GM21737 (cell line): ENCODE measurements at regions not wholly inside any gene's neighbourhood (a gene's known extent, or its start where the extent isn't known, plus 50 kb on each side); places are given as distances from the start of the nearest gene placed in this dataset.
"Not testable (repeated sequence)": the region's sequence is repeated elsewhere in the genome, so short reads cannot be mapped to it uniquely, and the experiment has no call there.

ENCODE experiments used
- ATAC-seq: cut with Tn5 transposase; IDR thresholded peaks from one replicate; pipeline ENCODE4 v1.9.1; 2021; ENCODE audit warnings: mild to moderate bottlenecking, moderate library complexity; ENCODE audit not compliant: unreplicated experiment

DNA sequence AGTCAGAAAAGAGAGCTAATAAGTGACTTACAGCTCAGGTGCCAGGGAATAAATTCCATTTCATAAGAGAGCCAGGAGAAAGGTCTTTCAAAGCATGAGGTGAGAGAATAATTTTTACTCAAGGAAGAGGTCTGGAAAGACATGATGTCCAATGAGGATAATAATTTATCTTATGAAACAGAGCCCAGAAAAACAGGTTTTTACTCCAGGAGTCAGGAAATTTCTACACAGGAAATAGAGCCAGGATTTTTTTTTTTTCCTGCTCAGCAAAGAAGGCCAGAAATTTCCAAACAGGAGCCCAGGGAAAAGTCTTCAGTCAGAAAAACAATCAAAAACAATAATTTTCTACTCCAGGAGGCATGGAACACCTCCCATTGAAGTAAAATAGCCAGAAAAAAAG lies 1185.7 kb upstream of the TSPY4 start:
- ATAC-seq: no peak

DNA sequence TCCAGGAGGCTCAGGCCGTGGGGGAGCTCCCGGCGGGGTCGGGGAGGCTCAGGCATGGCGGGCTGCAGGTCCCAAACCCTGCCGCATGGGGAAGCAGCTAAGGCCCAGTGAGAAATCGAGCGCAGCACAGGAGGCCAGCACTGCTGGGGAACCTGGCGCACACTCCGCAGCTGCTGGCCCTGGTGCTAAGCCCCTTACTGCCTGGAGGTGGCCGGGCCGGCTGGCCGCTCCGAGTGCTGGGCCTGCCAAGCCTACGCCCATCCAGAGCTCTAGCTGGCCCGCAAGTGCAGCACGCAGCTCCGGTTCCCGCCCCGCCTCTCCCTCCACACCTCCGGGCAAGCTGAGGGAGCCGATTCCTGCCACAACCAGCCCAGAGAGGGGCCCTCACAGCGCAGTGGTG lies 1208.7 kb upstream of the TSPY4 start:
- ATAC-seq: no peak

DNA sequence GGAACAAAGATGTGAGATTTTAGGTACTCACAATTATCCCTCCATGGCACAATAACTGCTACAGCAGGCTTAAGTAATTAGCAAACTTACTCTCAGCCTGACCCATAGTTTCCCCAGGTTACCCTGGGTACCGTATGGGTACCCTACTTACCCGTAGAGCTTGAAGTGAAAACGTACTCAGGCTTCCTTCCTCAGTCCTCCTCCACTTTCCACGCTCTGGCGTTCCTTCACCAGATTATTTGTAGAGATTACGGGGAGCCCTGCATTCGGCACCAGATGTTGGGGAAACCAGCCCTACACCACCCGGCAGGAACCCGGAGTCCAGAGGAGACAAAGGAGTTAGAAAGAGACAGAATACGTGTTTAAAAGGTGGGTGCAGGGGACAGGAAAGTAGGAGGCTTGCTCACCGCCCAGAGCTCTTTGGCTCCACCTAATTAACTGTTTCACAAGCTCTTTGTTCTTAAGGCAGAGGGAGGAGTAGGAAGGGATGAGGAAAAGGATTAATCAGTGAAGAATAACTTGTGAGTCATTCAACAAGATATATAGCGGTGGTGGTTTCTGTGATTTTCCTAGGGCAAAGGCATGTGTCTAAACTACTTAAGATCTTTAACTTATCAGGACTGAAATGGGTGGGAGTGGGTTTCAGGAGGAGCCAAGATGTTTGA lies 1211.2 kb upstream of the TSPY4 start:
- ATAC-seq: no peak

DNA sequence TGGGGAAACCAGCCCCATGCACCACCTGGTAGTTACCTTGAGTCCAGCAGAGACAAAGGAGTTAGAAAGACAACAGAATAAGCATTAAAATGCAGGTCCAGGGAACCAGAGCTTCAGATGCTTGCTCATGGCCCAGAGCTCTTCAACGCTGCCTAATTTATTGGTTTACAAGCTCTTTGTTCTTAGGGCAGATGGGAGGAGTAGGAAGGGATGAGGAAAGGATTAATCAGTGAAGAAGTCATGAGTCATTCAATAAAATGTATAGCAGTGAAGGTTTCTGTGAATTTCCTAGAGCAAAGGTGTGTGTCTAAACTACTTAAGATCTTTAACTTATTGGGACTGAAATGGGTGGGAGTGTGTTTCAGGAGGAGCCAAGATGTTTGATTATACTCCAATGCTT lies 1210.3 kb upstream of the AMELY start:
- no peak for ATAC-seq

DNA sequence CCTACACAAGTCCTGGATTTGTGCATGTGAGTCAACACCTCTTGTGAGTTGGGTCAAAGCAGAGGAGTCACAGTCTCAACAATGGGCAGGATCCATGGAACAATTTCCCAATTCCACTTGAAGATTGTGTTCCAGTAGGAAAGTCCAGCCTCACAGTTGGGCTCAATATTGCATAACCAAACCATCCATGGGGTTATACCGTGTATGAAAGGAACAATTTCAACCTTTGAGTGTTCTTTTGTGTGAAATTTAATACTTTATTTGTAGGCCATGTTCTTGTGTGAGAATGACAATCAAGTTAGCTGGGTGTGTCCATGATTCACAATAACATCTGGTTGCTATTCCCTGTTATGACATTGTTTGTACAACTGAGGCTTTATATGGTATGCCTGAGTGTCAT lies 1182.9 kb upstream of the AMELY start:
- no peak for ATAC-seq

DNA sequence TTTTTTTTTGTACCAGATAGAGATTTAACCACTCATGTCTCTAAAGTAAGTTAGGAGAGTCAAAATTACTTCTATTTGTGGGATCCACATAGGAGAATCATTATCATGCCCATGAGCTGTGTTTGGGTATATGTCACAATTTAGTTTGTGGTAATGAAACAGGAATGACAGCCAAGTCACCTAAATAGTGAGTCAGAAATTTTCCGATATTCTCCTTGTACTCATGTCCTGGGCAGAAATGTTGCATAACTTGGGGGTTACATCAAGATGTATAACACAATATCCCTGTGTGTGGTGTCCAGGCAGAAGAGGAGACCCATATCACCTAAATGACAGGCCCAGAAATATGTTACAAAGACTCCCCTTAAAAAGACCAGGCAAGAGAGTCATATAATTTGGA lies 1181.4 kb upstream of the AMELY start:
- no peak for ATAC-seq

DNA sequence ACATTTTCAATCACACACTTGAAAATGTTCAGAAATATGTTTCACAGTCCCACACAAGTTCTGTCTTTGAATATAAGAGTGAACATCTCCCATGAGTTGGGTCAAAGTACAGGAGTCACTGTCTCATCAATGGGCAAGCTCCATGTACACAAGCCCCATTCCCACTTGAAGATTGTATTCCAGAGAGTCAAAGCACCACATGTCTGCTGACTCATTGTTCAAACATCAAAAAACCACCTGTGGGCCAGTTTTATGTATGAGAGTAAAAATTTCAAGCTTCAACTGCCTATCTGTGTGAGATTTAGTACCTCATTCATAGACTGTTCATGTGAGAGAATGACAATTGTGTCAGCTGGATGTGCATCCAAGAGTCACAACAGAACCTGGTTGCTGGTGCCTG lies 1174.4 kb upstream of the AMELY start:
- no peak for ATAC-seq

DNA sequence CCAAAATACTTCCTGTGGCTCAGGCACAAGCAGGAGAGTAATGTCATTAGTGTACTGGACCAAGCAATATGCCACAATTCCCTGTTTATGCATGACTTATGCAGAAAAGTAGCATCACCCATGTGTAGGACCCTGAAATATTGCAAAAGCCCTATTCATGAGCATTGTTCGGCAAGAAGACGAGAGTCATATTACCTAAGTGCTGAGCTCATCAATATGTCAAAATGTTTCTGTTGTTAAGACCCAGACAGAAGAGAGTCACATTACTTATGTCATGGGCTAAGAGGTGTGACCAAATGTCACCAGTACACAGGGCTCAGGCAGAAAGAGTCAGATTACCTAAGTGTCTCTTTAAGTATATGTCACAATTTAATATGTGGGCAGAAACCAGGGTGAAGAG lies 1172.6 kb upstream of the AMELY start:
- no peak for ATAC-seq

DNA sequence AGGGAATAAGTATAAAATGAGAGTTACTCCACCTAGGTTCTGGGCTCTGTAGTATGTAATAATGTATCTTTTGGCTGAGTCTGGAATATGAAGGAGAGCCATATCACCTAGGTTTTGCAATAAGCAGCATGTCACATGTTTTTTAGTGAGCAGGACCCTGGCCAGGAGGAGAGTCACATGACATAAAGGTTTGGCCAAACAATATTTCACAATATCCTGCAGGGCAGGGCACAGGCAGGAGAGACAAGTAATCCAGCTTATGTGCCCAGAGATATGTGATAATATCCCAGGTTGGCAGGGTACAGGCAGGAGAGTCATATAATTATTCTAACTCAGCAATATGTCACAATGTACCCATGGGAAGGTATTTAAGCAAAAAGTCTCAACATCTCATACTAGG lies 1169.6 kb upstream of the AMELY start:
- no peak for ATAC-seq

DNA sequence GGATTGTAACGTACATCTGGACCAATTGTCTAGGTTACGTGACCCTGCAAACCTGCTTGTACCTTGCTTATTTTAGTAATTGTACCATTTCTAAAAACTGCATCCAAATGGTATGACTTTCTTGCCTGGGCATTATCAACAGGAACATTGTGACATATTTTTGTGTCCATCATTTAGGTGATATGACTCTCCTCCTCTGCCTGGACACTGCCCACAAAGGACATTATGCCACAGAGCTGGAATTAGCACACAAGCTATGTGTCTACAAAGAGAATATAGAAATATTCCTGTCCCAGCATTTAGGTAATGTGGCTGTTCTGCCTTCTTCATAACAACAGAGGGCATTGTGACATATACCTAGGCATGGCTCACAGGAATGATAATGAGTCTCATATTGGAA lies 1153.7 kb upstream of the AMELY start:
- no peak for ATAC-seq

DNA sequence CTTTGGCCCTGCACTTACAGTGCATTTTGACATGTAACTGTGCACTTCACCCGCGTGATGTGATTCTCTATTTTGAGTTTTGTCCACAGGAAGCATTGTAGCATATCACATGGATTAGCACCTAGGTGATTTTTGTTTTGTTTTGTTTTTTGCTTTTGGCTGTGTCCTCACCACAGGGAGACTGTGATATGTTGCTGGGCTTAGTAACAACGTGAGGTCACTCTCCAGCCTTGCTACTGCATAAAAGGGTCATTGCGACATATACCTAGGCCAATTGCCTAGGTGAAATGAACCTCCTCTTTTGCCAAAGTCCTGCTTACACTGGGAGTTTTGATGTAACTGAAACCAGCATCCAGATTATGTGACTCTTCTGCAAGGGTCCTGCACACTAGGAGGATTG lies 1152.9 kb upstream of the AMELY start:
- ATAC-seq: no peak

DNA sequence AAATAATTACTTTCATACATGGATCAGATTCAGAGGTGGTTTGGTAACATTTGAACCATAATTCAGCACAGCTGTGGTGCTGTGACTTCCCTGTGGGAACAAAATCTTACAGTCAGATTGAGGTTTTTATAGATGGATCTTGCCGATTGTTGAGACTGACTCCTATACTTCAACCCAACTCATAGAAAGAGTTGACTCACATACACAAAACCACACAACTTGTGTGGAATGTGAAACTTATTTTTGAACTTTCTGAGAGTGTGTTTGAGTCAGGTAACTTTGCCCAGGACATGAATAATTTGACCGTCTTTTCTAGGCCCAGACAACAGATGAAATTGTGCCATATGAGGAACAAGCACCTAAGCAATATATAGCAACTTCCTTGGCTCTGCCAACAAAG lies 1152.4 kb upstream of the AMELY start:
- no peak for ATAC-seq

DNA sequence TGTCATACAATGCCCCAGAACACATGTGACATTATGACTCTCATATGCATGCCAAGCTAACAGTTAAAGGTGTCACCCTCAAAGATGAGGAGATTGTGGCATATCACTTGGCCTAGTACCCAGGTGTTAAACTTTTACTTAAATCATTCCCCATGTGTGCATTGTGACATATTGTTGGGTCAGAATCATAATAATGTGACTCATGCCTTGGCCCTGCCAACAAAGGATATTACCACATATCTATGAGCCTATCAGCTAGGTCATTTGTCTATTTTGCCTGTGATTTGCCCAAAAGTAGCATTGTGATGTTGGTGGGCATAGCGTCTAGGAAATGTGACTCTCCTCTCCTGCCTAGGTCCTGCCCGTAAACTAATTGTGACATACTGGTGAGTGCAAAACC lies 1147.1 kb upstream of the AMELY start:
- no peak for ATAC-seq

DNA sequence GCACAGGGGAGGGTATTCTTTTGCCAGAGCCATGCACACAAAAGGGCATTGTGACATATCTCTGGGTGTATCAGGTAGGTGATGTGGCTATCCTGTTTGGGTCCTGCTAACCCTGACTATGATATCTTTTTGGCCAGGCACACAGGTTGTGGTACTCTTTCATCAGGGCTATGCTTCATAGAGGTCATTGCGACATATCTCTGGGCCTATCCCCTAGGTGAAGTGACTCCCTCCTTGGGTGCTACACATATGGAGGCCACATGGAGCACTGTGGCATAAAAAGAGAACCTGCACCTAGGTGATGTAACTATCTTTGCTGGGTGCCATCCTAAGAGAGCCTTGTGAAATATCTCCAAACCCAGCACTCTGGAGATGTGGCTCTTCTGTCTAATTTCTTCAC lies 1139.8 kb upstream of the AMELY start:
- ATAC-seq: no peak

DNA sequence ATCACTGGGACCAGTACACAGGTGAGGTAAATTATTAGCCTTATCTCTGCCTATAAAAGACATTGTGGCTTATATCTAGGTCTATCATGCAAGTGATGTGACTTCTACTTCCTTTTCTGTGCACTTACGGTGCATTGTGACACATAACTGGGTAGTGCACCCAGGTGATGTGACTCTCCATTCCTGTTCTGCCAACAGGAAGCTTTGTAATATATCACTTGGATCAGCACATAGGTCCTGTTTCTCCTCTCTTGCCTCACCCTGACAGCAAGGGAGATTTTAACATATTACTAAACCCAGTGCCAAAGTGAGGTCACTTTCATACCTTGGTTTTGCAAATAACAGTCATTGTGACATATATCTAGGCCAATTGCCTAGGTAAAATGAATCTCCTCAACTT lies 1129.7 kb upstream of the AMELY start:
- ATAC-seq: no peak

DNA sequence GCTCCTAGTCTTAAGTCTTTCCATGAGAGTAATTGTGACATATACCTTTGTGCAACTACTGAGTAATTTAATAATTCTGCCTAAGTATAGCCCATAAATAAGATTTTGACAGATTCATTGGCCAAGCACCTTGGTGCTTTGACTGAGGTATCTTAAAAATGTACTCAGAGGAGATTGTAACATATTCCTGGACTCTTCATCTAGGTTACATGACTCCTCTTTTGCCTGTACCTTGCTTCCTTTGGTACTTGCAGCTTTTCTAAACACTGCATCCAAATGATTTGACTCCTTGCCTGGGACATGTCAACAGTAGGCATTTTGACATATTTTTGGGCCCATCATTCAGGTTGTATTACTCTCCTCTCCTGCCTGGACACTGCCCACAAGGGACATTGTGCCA lies 1125.0 kb upstream of the AMELY start:
- no peak for ATAC-seq

DNA sequence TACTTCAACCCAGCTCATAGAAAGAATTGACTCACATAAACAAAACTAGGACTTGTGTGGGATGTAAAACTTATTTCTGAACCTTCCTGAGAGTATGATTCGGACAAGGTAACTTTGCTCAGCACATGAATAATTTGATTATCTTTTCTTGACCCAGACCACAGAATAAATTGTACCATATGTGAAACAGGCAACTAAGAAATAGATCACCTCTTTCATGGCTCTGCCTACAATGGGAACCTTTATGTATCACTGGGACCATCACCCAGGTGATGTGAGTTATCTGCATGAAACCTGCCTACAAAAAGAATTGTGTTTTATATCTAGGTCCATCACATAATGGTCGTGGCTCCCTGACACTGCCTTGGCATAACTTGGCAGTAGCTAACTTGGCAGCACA lies 1124.1 kb upstream of the AMELY start:
- no peak for ATAC-seq

DNA sequence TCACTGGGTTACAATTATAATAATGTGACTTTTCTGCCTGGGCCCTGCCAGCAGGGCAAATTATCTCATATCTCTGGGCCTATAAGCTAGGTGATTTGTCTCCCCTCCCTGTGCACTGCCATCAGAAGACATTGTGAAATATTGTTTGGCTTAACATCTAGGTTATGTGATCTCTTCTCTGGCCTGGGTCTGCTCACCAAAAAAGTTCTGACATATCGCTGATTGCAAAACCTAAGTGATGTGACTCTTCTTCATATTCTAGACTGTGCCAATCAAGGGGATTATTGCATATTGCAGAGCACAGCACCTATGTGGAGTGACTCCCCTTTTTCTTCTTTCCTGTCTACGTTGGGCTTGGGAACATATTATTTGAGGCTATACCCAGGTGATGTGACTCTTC lies 1123.1 kb upstream of the AMELY start:
- ATAC-seq: no peak

DNA sequence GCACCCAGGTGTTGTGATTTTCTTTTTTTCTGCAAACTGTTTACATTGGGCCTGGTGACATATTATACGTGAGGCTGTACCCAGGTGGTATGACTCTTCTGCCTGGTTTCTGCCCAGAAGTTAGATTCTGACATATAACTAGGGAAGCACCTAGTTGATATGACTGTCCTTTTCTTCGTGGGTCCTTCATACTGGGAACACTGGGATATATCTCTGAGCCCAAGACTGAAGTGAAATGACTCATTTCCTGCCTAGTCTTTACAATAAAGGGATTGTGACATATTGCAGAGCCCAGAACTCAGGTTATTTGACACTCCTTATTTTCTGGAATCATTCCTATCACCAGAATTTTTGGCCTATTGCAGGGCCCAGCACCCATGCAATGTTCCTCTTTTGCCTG lies 1121.6 kb upstream of the AMELY start:
- no peak for ATAC-seq

DNA sequence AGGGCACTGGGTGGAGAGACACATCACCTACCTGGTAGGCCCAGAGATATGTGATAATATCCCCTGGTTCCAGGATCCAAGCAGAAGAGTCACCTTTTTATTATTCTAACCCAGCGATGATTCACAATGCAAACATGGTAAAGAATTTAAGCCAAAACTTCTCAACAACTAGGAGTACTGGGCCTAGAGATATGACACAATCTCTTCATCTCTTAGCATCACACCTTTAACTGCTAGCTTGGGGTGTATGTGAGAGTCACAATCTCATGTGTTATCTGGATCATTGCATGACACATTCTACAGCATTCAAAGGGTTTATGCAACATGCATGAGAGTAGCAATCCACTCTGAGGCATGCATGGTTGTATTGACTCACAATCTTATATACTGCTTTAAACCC lies 1109.0 kb upstream of the AMELY start:
- no peak for ATAC-seq

DNA sequence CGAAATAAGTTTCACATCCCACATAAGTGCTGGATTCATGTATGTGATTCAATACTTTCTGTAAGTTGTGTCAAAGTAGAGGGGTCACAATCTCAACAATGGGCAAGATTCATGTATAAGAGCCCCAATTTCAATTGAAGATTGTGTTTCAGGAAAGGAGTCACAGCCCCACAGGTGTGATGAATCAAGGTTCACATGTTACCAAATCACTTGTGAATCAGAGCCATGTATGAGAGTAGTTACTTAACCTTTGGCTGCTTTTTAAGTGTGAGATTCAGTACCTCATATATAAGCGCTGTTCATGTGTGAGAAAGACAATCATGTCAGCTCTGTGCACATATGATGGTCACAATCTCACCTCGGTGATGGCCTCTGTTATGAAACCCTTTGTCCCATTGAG lies 1100.0 kb upstream of the AMELY start:
- no peak for ATAC-seq

DNA sequence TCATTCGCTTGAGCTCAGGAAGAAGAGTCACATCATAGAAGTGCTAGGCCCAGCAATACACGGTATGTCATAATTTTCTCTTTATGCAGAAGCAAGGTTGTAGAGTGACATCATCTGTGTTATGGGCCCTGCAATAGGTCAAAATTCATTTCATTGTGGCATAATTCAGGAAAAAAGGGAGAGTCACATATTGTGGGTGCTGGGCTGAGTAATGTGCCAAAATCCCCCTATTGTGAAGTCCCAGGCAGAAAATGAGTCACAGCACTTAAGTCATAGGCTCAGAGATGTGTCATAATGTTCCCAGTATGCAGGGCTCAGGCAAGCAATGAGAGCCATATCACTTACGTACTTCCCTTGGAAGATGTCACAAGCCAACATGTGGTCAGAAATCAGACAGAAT lies 1092.6 kb upstream of the AMELY start:
- no peak for ATAC-seq

DNA sequence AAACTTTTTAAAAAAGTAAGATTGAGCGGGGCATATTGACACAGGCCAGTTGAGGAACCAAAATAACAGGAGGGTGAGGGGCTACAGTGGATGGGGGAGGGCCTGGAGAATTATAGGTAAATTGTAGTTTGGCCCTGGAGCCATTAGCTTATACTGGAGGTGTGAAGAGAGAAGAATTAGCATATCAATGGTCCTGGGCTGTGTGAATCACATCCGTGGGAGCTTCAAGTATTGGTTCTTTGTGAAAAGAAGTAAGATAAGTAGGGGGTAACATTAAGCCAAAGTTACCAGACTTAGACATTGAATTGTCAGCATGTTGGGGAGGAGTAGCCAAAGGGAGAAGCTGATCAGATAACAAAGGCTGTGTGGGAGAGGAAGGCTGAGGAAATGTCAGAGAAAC lies 1085.2 kb upstream of the AMELY start:
- ATAC-seq: no peak

DNA sequence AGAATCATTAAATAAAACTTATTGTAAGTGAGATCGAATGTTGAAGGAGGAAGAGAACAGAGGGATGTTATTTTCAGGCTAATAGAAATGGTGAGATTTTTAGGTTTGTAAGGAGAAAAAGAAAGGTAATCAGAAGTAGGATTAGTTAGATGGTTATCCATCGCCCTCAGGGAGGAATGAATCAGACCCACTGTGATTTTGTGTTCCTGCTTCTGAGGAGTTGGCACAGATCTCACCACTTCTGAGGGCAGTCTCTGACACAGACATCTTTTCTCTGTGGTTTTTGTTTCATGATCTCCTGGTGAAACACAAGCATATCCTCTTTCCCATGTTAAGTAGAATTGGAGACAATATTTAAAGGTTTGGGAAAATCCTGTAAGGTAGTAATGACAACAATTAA lies 1083.2 kb upstream of the AMELY start:
- ATAC-seq: not testable (repeated sequence)
